H1 (cell line): ENCODE measurements at regions not wholly inside any gene's neighbourhood (a gene's known extent, or its start where the extent isn't known, plus 50 kb on each side); places are given as distances from the start of the nearest gene placed in this dataset.
A peak's percentile ranks its signal among the peaks of the same experiment; 100 is the strongest.

ENCODE experiments used
- CTCF ChIA-PET: fragments of 300-600 bp; sonication (Branson Sonifier 250); formaldehyde crosslinking; loops from one replicate; lab custom pipeline; 2021; ENCODE audit not compliant: partially characterized antibody; lab: Charles Lee
- POLR2A ChIA-PET: fragments of 300-600 bp; sonication (Branson Sonifier 250); formaldehyde crosslinking; loops from one replicate; lab custom pipeline; 2021; ENCODE audit warnings: inconsistent platforms; ENCODE audit not compliant: partially characterized antibody; lab: Charles Lee
- DNase-seq, 2 experiments: peaks; one replicate each; pipeline versions ENCODE4 v3.0.0 to v3.0.0-alpha.2; 2010 to 2022; ENCODE audit warnings: low spot score in 2 of 2, low read depth in 1 of 2, mixed read lengths in 1 of 2
- FAIRE-seq: peaks from 2 replicates; lab custom pipeline; 2011; peaks lifted over from hg19 to GRCh38; lab: Jason Lieb, UNC
- H2AFZ ChIP-seq: 2 replicates; pipeline ENCODE4 v1.8.1; 2012; ENCODE audit warnings: low read length, inconsistent platforms
- H2AK5ac ChIP-seq: 2 replicates; pipeline ENCODE4 v1.6.1; 2013; ENCODE audit warnings: low read depth, low read length
- H2BK120ac ChIP-seq: replicated peaks from 2 replicates; pipeline ENCODE3; 2013; ENCODE audit warnings: low read depth, low read length, inconsistent platforms
- H2BK12ac ChIP-seq: 2 replicates; pipeline ENCODE4 v1.6.1; 2013; ENCODE audit warnings: low read depth, low read length
- H2BK15ac ChIP-seq: 2 replicates; pipeline ENCODE4 v1.6.1; 2013; ENCODE audit warnings: low read length
- H2BK20ac ChIP-seq: 2 replicates; pipeline ENCODE4 v1.6.1; 2013; ENCODE audit warnings: low read length
- H2BK5ac ChIP-seq: 2 replicates; pipeline ENCODE4 v1.6.1; 2013; ENCODE audit warnings: low read depth, low read length
- H3K14ac ChIP-seq: 2 replicates; pipeline ENCODE4 v1.6.1; 2013; ENCODE audit warnings: inconsistent platforms; ENCODE audit not compliant: insufficient read length
- H3K18ac ChIP-seq: 2 replicates; pipeline ENCODE4 v1.6.1; 2013; ENCODE audit warnings: low read length; ENCODE audit errors: extremely low read depth
- H3K23ac ChIP-seq: 2 replicates; pipeline ENCODE4 v1.6.1; 2013; ENCODE audit warnings: inconsistent platforms; ENCODE audit not compliant: insufficient read length
- H3K23me2 ChIP-seq: 2 replicates; pipeline ENCODE4 v1.6.1; 2013; ENCODE audit warnings: low read depth, low read length
- H3K27ac ChIP-seq: 2 replicates; pipeline ENCODE4 v1.6.1; 2011; ENCODE audit warnings: low read depth, low read length, inconsistent platforms
- H3K27me3 ChIP-seq, 4 experiments: replicated peaks in 1 of 4; 1 replicate in 1 of 4; 2 replicates in 3 of 4; pipeline versions ENCODE4 v1.6.1 to v1.8.1; 2011 to 2013; ENCODE audit warnings: low read length in 3 of 4, mild to moderate bottlenecking in 3 of 4, inconsistent platforms in 2 of 4, mixed read lengths in 2 of 4, moderate library complexity in 1 of 4; ENCODE audit not compliant: control insufficient read depth in 3 of 4, insufficient read depth in 3 of 4; ENCODE audit errors: extremely low read depth in 1 of 4
- H3K36me3 ChIP-seq, 4 experiments: 2 replicates each; pipeline versions ENCODE4 v1.6.1 to v1.8.1; 2011 to 2013; ENCODE audit warnings: mild to moderate bottlenecking in 4 of 4, low read length in 3 of 4, moderate library complexity in 2 of 4, control low read depth in 1 of 4, inconsistent platforms in 1 of 4; ENCODE audit not compliant: insufficient read depth in 4 of 4, control insufficient read depth in 2 of 4
- H3K4ac ChIP-seq: replicated peaks from 2 replicates; pipeline ENCODE3; 2013; ENCODE audit warnings: low read length, low read depth, mixed read lengths, inconsistent platforms; ENCODE audit not compliant: insufficient read length
- H3K4me1 ChIP-seq, 4 experiments: replicated peaks in 1 of 4; 1 replicate in 1 of 4; 2 replicates in 3 of 4; pipeline versions ENCODE4 v1.6.1 to v1.8.1; 2011 to 2013; ENCODE audit warnings: low read length in 3 of 4, inconsistent platforms in 2 of 4, mixed read lengths in 1 of 4; ENCODE audit not compliant: insufficient read depth in 4 of 4, control insufficient read depth in 3 of 4
- H3K4me2 ChIP-seq, 2 experiments: 2 replicates each; pipeline versions ENCODE4 v1.6.1 to v1.8.1; 2011 to 2013; ENCODE audit warnings: low read depth in 2 of 2, low read length in 2 of 2, control low read depth in 1 of 2, inconsistent platforms in 1 of 2, mild to moderate bottlenecking in 1 of 2; ENCODE audit not compliant: insufficient read depth in 1 of 2
- H3K4me3 ChIP-seq, 4 experiments: fragments of 200-600, 300-600 bp in 1 of 4; sonication (generic), shearing (Covaris generic), sonication (Bioruptor Twin) in 1 of 4; 2 replicates each; pipeline versions ENCODE4 v1.5.1 to v1.8.1; 2011 to 2016; ENCODE audit warnings: low read length in 4 of 4, low read depth in 3 of 4, control low read depth in 2 of 4, inconsistent platforms in 2 of 4, mild to moderate bottlenecking in 2 of 4, mixed read lengths in 1 of 4, moderate library complexity in 1 of 4; ENCODE audit not compliant: insufficient read depth in 2 of 4; ENCODE audit errors: extremely low read depth in 1 of 4
- H3K56ac ChIP-seq: replicated peaks from 2 replicates; pipeline ENCODE3; 2013; ENCODE audit warnings: low read depth, mild to moderate bottlenecking, mixed read lengths, low read length, inconsistent platforms; ENCODE audit not compliant: insufficient read length
- H3K79me1 ChIP-seq: 2 replicates; pipeline ENCODE4 v1.6.1; 2013; ENCODE audit warnings: low read depth, low read length, control low read depth
- H3K79me2 ChIP-seq, 2 experiments: 2 replicates each; pipeline versions ENCODE4 v1.6.1 to v1.8.1; 2012 to 2013; ENCODE audit warnings: low read length in 2 of 2, mild to moderate bottlenecking in 2 of 2, inconsistent platforms in 1 of 2; ENCODE audit not compliant: insufficient read depth in 2 of 2, control insufficient read depth in 1 of 2
- H3K9ac ChIP-seq, 4 experiments: replicated peaks in 1 of 4; 1 replicate in 1 of 4; 2 replicates in 3 of 4; pipeline versions ENCODE4 v1.6.1 to v1.8.1; 2011 to 2013; ENCODE audit warnings: low read depth in 3 of 4, low read length in 3 of 4, control low read depth in 2 of 4, mild to moderate bottlenecking in 2 of 4, moderate library complexity in 2 of 4, inconsistent platforms in 1 of 4; ENCODE audit errors: extremely low read depth in 1 of 4
- H3K9me3 ChIP-seq, 2 experiments: 2 replicates each; pipeline versions ENCODE4 v1.6.1 to v1.8.1; 2012 to 2013; ENCODE audit warnings: mild to moderate bottlenecking in 2 of 2, moderate library complexity in 2 of 2, control low read depth in 1 of 2, inconsistent platforms in 1 of 2, low read depth in 1 of 2, low read length in 1 of 2, mixed read lengths in 1 of 2; ENCODE audit not compliant: insufficient read depth in 2 of 2
- H4K20me1 ChIP-seq, 2 experiments: replicated peaks in 1 of 2; 2 replicates each; pipeline versions ENCODE3 to v1.8.1; 2011 to 2013; ENCODE audit warnings: inconsistent platforms in 2 of 2, low read length in 2 of 2, mild to moderate bottlenecking in 1 of 2; ENCODE audit not compliant: insufficient read depth in 2 of 2, control insufficient read depth in 1 of 2
- H4K5ac ChIP-seq: 2 replicates; pipeline ENCODE4 v1.6.1; 2013; ENCODE audit warnings: low read length, low read depth, mixed read lengths, inconsistent platforms; ENCODE audit not compliant: insufficient read length
- H4K8ac ChIP-seq: 2 replicates; pipeline ENCODE4 v1.8.0; 2013; ENCODE audit warnings: mild to moderate bottlenecking, moderate library complexity, low read length, inconsistent platforms; ENCODE audit not compliant: insufficient read depth; ENCODE audit errors: extremely low read depth
- H4K91ac ChIP-seq: replicated peaks from 2 replicates; pipeline ENCODE3; 2013; ENCODE audit warnings: low read length, mixed read lengths, inconsistent platforms; ENCODE audit not compliant: insufficient read length
- CBX5 ChIP-seq: fragments of 300-800, 300-1000 bp; sonication (generic); IDR thresholded peaks from 2 replicates; pipeline ENCODE4 v1.7.1; 2016; ENCODE audit warnings: antibody characterized with exemption, low read length, low read depth
- CREB1 ChIP-seq: IDR thresholded peaks from 2 replicates; pipeline ENCODE4 v1.6.1; 2012; ENCODE audit warnings: inconsistent platforms
- CTBP2 ChIP-seq: IDR thresholded peaks from 2 replicates; pipeline ENCODE4 v1.7.0; 2011; ENCODE audit warnings: borderline replicate concordance, mild to moderate bottlenecking, moderate library complexity, mixed read lengths, low read length; ENCODE audit not compliant: insufficient read depth, insufficient read length
- HDAC6 ChIP-seq: IDR thresholded peaks from one replicate; pipeline ENCODE4 v1.7.1; 2012; ENCODE audit warnings: low read depth, mild to moderate bottlenecking, inconsistent platforms, low read length, moderate library complexity
- KDM4A ChIP-seq: IDR thresholded peaks from one replicate; pipeline ENCODE4 v1.7.1; 2012; ENCODE audit warnings: low read depth, mild to moderate bottlenecking, moderate library complexity, low read length, inconsistent platforms; ENCODE audit not compliant: severe bottlenecking
- NANOG ChIP-seq: IDR thresholded peaks from 2 replicates; pipeline ENCODE4 v1.6.1; 2011; ENCODE audit warnings: low read length, low read depth, mild to moderate bottlenecking, inconsistent platforms; ENCODE audit not compliant: insufficient read depth, poor library complexity, severe bottlenecking
- NRF1 ChIP-seq: IDR thresholded peaks from 2 replicates; pipeline ENCODE4 v1.6.1; 2011; ENCODE audit warnings: mild to moderate bottlenecking, low read depth, low read length, improper control_type of control experiment
- POLR2A ChIP-seq, 2 experiments: IDR thresholded peaks; 1 replicate in 1 of 2; 2 replicates in 1 of 2; pipeline ENCODE4 v1.6.1; 2011; ENCODE audit warnings: low read depth in 2 of 2, low read length in 2 of 2, mild to moderate bottlenecking in 2 of 2; ENCODE audit errors: control extremely low read depth in 1 of 2
- POLR2AphosphoS5 ChIP-seq: IDR thresholded peaks from 2 replicates; pipeline ENCODE4 v1.6.1; 2011; ENCODE audit warnings: low read depth, low read length
- RBBP5 ChIP-seq: IDR thresholded peaks from 2 replicates; pipeline ENCODE4 v1.7.1; 2012; ENCODE audit warnings: low read depth, mild to moderate bottlenecking, inconsistent platforms, low read length, moderate library complexity, borderline replicate concordance
- RXRA ChIP-seq: IDR thresholded peaks from 2 replicates; pipeline ENCODE4 v1.6.1; 2011; ENCODE audit warnings: low read depth, mild to moderate bottlenecking, low read length, moderate library complexity; ENCODE audit not compliant: insufficient read depth
- SIN3A ChIP-seq, 2 experiments: IDR thresholded peaks in 1 of 2; conservative IDR thresholded peaks in 1 of 2; 2 replicates each; pipeline ENCODE4 v1.6.1; 2011 to 2012; ENCODE audit warnings: low read length in 2 of 2, improper control_type of control experiment in 1 of 2, low read depth in 1 of 2, mild to moderate bottlenecking in 1 of 2
- SRF ChIP-seq: IDR thresholded peaks from 2 replicates; pipeline ENCODE4 v1.6.1; 2011; ENCODE audit warnings: mild to moderate bottlenecking, low read depth, low read length, moderate library complexity
- TAF7 ChIP-seq: optimal IDR thresholded peaks from 2 replicates; pipeline ENCODE3; 2011; ENCODE audit warnings: low read depth, mild to moderate bottlenecking, inconsistent platforms, low read length, moderate library complexity, borderline replicate concordance
- WGBS, 2 experiments: shearing (Covaris generic) in 1 of 2; methylation state at CpG; one replicate each; pipeline versions ENCODE4 v1.1.6 to v1.1.7; 2013 to 2015; ENCODE audit warnings: low lambda C conversion rate in 2 of 2, mixed read lengths in 2 of 2, inconsistent platforms in 1 of 2, low coverage in 1 of 2, missing lambda C conversion rate in 1 of 2; ENCODE audit not compliant: insufficient replicate concordance in 2 of 2, insufficient coverage in 1 of 2, insufficient read length in 1 of 2; ENCODE audit errors: extremely low coverage in 1 of 2, missing lambda C conversion rate in 1 of 2; 5-methylcytosine and 5-hydroxymethylcytosine counted together

DNA sequence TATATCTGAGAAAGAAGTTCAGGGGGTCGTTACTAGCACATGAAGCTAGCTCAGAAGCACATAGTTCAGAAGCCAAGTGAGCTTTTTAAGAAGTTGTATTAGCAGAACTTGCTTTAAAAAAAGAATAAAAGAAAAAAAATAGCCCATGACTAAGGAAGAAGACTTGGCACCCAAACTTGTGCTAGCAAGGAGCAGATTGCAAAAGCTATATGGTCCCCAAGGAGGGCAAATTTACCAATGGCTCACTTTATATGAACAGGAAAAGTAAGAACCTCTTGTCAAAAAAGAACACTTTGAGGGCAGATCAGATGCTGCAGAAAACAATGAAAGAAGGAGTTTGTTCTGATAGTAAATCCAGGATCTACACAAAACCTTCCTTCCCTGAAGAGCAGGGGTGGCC is 486.5 kb upstream of the ACVR2A start:
- H2BK15ac ChIP-seq = no peak overlapping the region
- no peaks in the 10 kb centered on the region for H3K4me1 ChIP-seq
- H3K56ac ChIP-seq = no peak overlapping the region
- H2AK5ac ChIP-seq = no peak overlapping the region
- H3K79me2 ChIP-seq = no peaks in the 10 kb centered on the region
- no peak overlapping the region for H3K27ac ChIP-seq
- H3K27me3 ChIP-seq = no peaks in the 10 kb centered on the region
- no peak overlapping the region for H3K4me3 ChIP-seq
- H3K36me3 ChIP-seq = no peaks in the 10 kb centered on the region
- 93% methylated on average over 1 of the region's 1 CpG; no CpG with 5 or more reads in 1 of the 2 experiments for WGBS, 2 experiments
- H3K4ac ChIP-seq = no peak overlapping the region
- H2BK20ac ChIP-seq = no peak overlapping the region
- no peak overlapping the region for H3K9ac ChIP-seq
- 0 out of 2 replicates have a peak overlapping the region, but pooled peaks have one; percentile 67 for H2AFZ ChIP-seq
- DNase-seq (no peak), FAIRE-seq (no peak)
- H3K14ac ChIP-seq = no peak overlapping the region
- no peak overlapping the region for H2BK12ac ChIP-seq
- ChIA-PET POLR2A (no interaction called here), CTCF (interaction anchor here (0.7 to 1.0 kb wide), 2 partner anchors 27 to 276 kb away, joined by 3 read pairs; no protein-coding TSS in a partner anchor)
- no peaks in the 10 kb centered on the region for H3K79me1 ChIP-seq
- no peak overlapping the region for H3K18ac ChIP-seq
- H3K4me2 ChIP-seq = no peak overlapping the region
- no peak overlapping the region for H3K23ac ChIP-seq
- no peaks in the 10 kb centered on the region for H4K20me1 ChIP-seq
- no peak overlapping the region for H2BK5ac ChIP-seq
- H4K91ac ChIP-seq = no peak overlapping the region
- no peaks in the 10 kb centered on the region for H3K23me2 ChIP-seq
- no peak for TF ChIP-seq CBX5
- TF ChIP-seq SIN3A (conservative IDR thresholded peaks at IDR 0.05 in 1 of 2, IDR thresholded peaks at IDR 0.05 in 1 of 2; ENCODE audit: low read depth in 1 of 2, low read length in 2 of 2) = no peak
- no peak for TF ChIP-seq RBBP5
- TF ChIP-seq POLR2AphosphoS5 = no peak
- no peak for TF ChIP-seq TAF7
- no peak for TF ChIP-seq RXRA
- no peak for TF ChIP-seq NRF1
- TF ChIP-seq KDM4A = no peak
- TF ChIP-seq SRF = no peak
- TF ChIP-seq CTBP2 = no peak
- TF ChIP-seq NANOG = no peak
- no peak for TF ChIP-seq CREB1
- TF ChIP-seq POLR2A (IDR thresholded peaks at IDR 0.05; ENCODE audit: control extremely low read depth in 1 of 2, low read depth in 2 of 2, low read length in 2 of 2) = no peak
- no peak for TF ChIP-seq HDAC6
- H2BK120ac ChIP-seq = no peak overlapping the region
- no peak overlapping the region for H4K5ac ChIP-seq
- no peak overlapping the region for H4K8ac ChIP-seq
- H3K9me3 ChIP-seq = no peaks in the 10 kb centered on the region
